Stomach (tissue), 4 donors: ENCODE measurements at regions not wholly inside any gene's neighbourhood (a gene's known extent, or its start where the extent isn't known, plus 50 kb on each side); places are given as distances from the start of the nearest gene placed in this dataset.

Source experiments
- EP300 ChIP-seq: sonication (generic); formaldehyde crosslinking; IDR thresholded peaks from one replicate; pipeline ENCODE4 v1.6.1; 2017; ENCODE audit warnings: antibody characterized with exemption
- POLR2A ChIP-seq, 4 donors: fragments of 450-650 bp; IDR thresholded peaks; one replicate each; pipeline ENCODE4 v1.6.1; 2016; ENCODE audit warnings: antibody characterized with exemption in 4 of 4, control low read depth in 2 of 4, mild to moderate bottlenecking in 1 of 4, moderate library complexity in 1 of 4
- POLR2AphosphoS5 ChIP-seq, 3 donors: sonication (generic); formaldehyde crosslinking; IDR thresholded peaks; one replicate each; pipeline ENCODE4 v1.6.1; 2016; ENCODE audit warnings: antibody characterized with exemption in 3 of 3
- TF ChIP-seq, protein P1 (sequence below), 7 experiments: fragments of 450-650 bp in 4 of 7; fragments of 200-600 bp in 3 of 7; sonication (generic) in 3 of 7; IDR thresholded peaks; one replicate each; pipeline ENCODE4 v1.5.1; 2016 to 2019; ENCODE audit warnings: antibody characterized with exemption in 7 of 7, control low read depth in 2 of 7, mild to moderate bottlenecking in 1 of 7

DNA sequence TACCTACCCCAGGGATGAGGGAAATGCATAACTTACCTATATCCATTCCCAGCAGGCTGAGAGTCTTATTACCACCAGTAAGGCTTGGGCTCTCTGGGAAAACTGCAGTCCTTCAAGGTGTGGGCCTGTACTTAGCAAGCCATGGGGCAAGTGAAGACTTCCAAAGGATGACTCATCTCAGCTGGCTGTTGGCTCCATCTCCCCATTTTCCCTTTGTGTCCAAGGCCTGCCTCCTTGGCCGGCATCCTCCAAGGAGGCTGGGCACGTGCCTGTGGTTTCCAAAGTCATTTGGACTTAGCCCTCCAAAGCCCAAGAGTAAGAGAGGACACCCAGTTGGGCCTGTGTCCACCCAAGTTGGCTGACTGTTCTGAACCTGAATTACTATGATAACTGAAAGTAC, 89.8 kb downstream of the TMEM100 start:
- TF ChIP-seq POLR2A (IDR thresholded peaks at IDR 0.05) = no peak
- TF ChIP-seq, protein P1, sequence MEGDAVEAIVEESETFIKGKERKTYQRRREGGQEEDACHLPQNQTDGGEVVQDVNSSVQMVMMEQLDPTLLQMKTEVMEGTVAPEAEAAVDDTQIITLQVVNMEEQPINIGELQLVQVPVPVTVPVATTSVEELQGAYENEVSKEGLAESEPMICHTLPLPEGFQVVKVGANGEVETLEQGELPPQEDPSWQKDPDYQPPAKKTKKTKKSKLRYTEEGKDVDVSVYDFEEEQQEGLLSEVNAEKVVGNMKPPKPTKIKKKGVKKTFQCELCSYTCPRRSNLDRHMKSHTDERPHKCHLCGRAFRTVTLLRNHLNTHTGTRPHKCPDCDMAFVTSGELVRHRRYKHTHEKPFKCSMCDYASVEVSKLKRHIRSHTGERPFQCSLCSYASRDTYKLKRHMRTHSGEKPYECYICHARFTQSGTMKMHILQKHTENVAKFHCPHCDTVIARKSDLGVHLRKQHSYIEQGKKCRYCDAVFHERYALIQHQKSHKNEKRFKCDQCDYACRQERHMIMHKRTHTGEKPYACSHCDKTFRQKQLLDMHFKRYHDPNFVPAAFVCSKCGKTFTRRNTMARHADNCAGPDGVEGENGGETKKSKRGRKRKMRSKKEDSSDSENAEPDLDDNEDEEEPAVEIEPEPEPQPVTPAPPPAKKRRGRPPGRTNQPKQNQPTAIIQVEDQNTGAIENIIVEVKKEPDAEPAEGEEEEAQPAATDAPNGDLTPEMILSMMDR (IDR thresholded peaks at IDR 0.05) = no peak
- no peak for TF ChIP-seq EP300
- no peak for TF ChIP-seq POLR2AphosphoS5 (IDR thresholded peaks at IDR 0.05)
